NCI-H1694 treated with DMSO at 0.1 percent for 48 hours (cell line): ENCODE measurements at regions not wholly inside any gene's neighbourhood (a gene's known extent, or its start where the extent isn't known, plus 50 kb on each side); places are given as distances from the start of the nearest gene placed in this dataset.

Source experiments
- DNase-seq: peaks from one replicate; lab custom pipeline; 2025; lab: John Stamatoyannopoulos, UW

DNA sequence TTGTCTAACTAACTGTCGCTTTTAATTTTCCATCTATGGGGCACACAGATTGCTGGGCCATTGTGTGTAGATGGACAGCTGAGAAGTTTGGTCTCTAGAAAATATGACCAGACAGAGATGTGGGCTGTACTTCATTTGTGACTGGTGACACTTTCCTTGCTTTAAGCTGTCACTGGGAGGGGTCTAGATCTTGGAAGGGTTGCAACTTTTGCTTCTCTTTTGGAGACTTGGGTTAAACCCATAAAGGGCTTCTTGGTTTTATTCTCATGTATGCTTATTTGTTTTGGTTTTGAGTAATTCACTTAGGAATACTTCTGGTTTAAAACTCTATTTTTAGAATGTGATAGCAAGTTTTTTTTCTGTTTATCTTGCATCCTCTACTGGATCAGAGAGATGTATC is 80.2 kb downstream of the ETS2 start:
- no peak for DNase-seq

DNA sequence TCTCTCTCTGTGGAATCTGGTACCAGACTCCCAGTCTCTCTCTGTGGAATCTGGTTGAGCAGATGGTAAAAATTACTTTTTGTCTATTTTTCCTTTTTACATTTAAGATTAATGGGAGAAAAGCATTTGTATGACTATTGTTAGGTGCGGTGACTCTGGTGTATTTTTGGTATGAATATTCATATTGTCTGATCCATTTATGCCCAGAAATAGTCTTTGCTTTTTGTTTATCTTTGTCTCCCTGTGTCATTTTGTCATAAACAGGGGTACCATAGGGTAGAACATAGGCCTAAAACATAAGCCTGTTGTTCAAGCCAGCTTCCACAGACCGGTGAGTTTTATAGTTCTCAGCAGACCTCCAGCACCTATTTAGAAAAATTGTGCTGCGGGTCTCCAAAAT is 78.7 kb downstream of the ETS2 start:
- no peak for DNase-seq

DNA sequence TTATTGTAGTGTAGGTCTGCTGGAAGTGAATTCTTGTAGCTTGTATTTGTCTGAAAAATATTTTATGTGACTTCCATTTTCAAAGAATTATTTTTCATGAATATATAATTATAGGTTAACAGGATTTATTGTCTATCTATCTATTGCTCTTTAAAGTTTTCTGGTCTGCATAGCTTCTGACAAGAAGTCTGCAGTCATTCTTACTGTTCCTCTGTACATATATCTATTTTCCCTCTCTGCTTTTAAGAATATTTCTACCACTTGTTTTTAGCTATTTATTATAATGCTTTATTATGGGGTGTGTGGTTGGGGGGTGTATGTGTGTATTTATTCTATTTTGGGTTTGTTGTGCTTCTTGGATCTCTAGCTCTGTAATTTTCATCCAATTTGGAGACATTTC is 77.4 kb downstream of the ETS2 start:
- DNase-seq, result no peak

DNA sequence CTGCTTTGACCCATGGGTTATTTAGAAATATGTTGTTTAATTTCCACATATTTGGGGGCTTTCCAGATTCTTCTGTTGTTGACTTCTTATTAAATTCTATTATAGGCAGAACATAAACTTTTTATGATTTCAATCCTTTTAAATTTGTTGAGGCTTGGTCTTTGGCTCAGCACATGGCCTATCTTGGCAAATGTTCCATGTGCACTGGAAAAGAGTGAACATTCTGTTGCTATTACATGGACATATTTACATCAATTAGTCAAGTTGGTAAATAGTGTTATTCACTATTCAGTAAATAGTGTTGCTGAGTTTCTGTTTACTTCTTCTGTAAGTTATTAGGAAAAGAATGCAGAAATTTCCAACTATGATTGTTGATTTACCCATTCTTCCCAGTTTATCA is 75.4 kb downstream of the ETS2 start:
- no peak for DNase-seq

DNA sequence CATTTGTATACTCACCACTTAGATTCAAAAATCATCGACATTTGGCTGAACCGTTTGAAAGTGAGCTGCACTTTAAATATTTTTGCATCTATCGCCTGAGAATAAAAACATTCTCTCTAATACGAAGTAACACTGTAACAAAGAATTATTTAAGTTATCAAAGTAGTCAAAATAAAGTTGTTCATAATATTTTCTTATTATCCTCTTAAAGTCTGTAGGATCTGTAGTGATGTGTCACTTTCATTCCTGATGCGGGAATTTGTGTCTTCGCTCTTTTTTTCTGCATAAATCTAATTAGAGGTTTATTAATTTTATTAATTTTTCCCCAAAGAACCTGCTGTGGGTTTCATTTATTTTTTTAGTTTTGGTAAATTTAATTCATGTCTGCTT is 74.8 kb downstream of the ETS2 start:
- DNase-seq, result no peak

DNA sequence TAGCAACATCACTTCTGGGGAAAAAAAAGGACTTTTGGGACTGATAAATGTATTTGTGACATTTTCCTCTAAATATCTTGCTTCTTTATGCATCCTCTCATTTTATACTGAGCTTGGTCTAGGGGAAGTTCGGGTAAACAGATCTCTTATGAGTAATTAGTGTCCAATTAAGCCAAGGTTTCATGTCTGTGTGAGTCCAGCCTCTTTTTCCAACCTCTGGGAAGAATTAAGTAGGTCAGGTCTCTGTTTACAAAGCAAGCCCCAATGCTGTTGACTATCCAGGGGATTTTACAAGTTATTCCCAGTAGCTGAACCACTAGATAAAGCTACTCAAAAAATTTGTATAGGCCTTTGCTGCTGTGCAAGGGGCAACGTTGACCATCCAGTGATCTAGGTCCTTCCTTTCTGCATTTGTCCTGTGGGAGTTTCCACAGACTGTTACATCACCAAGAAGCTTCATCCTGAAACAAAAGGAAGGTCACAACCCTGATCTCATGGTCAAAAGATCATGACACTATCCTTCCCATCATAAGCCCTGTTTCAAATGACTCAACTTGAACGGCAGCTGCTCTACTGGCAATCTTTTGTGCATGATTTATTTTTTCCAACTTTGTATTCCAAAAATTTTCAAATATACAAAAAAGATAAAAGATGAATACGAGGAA is 74.3 kb downstream of the ETS2 start:
- DNase-seq, result no peak

DNA sequence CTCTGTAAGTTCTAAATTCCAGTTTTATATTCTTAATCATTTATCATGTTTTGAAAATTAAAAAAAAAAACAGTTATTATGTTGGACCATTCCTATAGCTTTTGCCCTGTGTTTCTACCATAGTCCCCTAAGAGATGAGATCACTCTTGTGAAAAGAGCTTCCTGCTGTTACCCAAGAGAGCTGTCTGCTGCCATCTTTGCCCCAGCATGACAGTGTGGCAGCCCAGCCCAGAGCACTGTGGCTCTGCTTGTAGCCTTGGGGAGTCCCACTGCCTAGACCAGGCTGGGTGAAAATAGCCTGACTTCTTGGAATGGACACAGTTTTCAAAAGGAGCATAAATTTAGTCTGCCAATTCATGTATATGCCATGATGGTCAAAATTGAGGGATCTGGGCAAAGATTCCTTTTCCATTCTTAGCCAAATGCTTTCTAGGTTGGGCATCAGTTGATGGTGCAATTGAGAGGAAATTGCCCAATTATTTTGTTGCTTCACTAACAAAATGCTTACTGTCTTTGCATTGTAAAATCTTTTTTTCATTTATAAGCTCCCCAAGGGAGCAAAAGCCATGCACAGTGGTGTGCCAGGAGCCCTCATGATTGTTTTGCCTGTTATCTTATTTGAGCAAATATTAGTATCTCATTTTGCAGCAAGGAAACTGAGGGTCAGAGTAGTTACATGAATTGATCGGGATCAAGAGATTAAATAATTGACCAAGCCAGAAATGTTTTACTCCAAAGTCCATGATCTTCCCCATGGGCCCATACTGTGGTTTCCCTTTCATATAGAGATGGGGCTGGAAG is 72.8 kb downstream of the ETS2 start:
- DNase-seq, result no peak

DNA sequence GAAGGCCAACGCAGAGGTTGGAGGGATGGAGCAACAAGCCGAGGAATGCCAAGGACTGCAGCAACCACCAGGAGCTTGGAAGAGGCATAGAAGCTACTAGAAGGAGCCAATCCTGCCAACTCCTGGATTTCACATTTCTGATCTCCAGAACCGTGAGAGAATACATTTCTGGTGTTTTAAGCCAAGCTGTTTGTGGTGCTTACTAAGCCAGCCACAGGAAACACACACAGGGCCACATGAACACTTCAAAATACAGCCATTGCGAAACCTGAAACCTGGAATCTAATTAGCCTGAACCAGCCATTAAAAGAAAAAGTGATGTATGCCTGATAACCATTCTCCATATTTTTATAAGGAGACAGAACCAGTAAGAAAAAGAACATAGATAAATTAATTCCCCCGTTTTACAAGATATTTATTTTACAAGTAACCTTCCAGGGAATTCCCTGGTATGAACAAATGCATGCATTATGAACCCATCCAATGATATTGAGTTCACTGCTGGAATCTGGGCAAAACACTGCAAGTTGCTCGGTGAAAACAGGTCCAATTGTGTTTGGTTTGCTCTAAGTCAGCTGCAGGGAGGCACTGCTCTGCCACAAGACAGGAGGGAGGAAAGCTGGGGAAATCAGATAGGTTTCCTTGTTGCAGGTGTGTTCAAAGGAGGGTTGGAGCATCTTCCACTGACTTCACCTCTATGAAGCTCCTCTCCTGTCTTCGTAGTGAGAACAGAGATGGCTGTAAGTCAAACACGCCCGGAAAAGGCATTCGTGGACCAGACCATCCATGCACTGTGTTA is 70.2 kb downstream of the ETS2 start:
- DNase-seq, result no peak
